ENCODE measurements at regions not wholly inside any gene's neighbourhood (a gene's known extent, or its start where the extent isn't known, plus 50 kb on each side); places are given as distances from the start of the nearest gene placed in this dataset.

DNA sequence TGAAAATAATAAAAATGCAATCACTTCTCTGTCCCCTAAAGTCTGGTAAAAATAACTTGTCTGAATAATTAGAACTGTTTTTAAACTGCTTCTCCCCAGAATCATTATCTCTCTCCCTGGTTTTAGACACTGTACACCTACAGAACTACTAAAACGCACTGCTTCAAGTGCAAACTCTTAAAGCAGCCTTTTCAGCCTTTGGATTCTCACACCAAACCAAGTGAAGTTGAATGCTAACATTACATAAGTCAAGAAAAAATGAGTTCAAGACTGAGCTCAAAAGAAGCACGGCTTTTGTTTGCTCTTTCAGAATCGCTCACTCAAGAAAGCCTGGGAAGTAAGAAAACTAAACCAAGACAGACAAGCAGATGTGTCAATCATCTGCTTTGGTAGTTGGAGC lies 188.8 kb downstream of the LSM5 start:
- TF ChIP-seq, protein P1, sequence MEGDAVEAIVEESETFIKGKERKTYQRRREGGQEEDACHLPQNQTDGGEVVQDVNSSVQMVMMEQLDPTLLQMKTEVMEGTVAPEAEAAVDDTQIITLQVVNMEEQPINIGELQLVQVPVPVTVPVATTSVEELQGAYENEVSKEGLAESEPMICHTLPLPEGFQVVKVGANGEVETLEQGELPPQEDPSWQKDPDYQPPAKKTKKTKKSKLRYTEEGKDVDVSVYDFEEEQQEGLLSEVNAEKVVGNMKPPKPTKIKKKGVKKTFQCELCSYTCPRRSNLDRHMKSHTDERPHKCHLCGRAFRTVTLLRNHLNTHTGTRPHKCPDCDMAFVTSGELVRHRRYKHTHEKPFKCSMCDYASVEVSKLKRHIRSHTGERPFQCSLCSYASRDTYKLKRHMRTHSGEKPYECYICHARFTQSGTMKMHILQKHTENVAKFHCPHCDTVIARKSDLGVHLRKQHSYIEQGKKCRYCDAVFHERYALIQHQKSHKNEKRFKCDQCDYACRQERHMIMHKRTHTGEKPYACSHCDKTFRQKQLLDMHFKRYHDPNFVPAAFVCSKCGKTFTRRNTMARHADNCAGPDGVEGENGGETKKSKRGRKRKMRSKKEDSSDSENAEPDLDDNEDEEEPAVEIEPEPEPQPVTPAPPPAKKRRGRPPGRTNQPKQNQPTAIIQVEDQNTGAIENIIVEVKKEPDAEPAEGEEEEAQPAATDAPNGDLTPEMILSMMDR (IDR thresholded peaks at IDR 0.05): no peak
- Histone ChIP-seq H3K27ac (no peak overlapping the region), H3K4me1 (ENCODE audit: control insufficient read depth in 1 of 2, insufficient read depth in 1 of 2, low read depth in 1 of 2, low read length in 1 of 2) (peaks cover 2 to 11% of the 10 kb centered on the region in 2 experiments), H3K4me3 (ENCODE audit: low read depth in 1 of 2, low read length in 1 of 2) (no peak overlapping the region), H3K9me3 (no peaks in the 10 kb centered on the region), H3K36me3 (no peaks in the 10 kb centered on the region), H3K27me3 (peaks cover 60% of the 10 kb centered on the region)

DNA sequence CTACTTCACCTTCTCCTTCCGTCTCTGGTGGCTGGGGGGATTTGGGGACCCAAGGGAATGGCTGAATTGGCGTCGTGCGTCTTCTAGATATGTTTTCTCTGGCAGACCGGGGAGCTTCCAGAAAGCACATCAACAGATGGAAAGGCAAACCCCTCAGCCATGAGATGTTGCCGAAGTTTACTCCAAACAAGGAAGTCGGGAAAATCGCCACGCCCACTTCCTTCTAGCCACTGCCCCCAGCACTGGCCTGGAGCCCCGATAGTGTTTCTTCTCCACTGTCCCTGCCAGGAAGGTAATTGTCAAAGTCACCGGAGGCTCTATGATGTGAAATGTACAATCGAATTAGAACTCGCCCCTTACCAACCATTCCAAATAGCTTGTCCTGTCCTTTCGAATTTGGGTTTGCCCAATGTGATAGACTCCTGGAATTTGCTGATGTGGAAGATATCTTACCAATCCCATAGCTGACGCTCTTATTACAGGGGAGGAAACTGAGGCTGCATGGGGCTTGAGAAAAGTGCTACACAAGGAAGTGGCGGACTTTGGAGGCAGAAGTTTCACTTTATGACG lies 191.0 kb downstream of the LSM5 start:
- Histone ChIP-seq H3K4me1 (ENCODE audit: control insufficient read depth in 1 of 2, insufficient read depth in 1 of 2, low read depth in 1 of 2, low read length in 1 of 2) (peaks cover 2 to 11% of the 10 kb centered on the region in 2 experiments), H3K9me3 (no peaks in the 10 kb centered on the region), H3K36me3 (no peaks in the 10 kb centered on the region), H3K27me3 (peaks cover 80% of the 10 kb centered on the region), H3K27ac (no peak overlapping the region), H3K4me3 (ENCODE audit: low read depth in 1 of 2, low read length in 1 of 2) (peak overlapping the region in 1 of 2 experiments; percentile 23)
- TF ChIP-seq, protein P1 (IDR thresholded peaks at IDR 0.05): no peak

DNA sequence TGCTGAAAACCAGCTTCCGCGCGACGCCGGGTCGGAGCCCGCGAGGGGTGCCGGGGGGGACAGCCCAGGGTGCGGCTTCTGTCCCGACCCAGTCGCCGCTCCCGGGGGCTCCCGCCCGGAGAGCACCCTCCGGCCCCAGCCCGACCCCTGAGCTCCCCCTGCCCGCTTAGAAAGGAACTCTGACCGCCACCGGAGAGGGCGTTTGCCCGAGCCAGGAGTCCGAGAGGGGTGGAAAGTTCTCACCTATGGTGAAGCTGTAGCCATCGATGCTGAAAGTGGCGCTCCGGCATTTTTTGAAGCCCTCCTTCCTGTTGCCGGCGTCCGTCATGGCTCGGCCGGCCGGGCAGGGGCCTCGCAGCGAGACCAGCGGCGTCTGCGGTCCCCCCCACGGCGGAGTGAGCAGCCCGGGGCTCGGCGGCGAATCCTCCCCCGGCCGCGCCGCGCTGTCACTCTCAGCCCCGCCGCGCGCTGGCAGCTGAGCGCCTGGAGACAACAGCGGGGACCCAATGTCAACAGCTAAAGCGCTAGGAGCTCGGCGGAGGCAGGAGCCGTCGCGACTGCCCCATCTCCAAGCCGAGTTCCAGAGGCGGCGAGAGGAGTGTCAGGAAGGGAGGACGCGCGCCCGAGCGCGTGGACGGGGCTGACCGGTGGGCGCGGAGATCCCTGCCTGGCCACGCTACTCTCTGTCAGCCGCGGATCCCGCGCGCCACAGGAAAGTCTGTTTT lies 191.6 kb downstream of the LSM5 start:
- H3K9me3 ChIP-seq: no peaks in the 10 kb centered on the region
- peaks cover 2 to 11% of the 10 kb centered on the region in 2 experiments for H3K4me1 ChIP-seq (ENCODE audit: control insufficient read depth in 1 of 2, insufficient read depth in 1 of 2, low read depth in 1 of 2, low read length in 1 of 2)
- peaks cover 80% of the 10 kb centered on the region for H3K27me3 ChIP-seq
- H3K4me3 ChIP-seq (ENCODE audit: low read depth in 1 of 2, low read length in 1 of 2): peak overlapping the region in 1 of 2 experiments; percentile 23
- H3K36me3 ChIP-seq: no peaks in the 10 kb centered on the region
- H3K27ac ChIP-seq: no peak overlapping the region
- TF ChIP-seq, protein P1 (IDR thresholded peaks at IDR 0.05): no peak

DNA sequence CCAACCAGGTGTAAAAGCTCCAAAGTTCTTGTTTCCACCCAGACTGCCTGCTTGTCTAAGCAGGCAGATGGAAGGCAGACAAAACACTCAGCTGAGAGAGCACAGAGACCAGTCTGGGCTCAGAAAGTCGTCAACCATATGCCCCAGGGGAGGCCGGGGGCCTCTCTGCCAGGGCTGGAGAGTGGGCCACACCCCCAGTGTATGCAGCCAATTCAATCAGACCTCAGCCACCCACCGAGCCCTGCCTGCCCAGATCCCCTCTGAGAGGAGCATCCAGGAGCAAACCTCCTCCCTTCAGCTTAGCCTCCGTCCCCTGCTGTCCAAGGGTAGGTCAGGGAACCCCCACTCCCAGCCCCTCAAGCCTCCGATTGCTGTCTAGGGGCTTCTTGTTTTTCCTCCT lies 196.3 kb downstream of the LSM5 start:
- no peaks in the 10 kb centered on the region for H3K9me3 ChIP-seq
- peaks cover 44% of the 10 kb centered on the region for H3K27me3 ChIP-seq
- no peak overlapping the region for H3K27ac ChIP-seq
- H3K4me3 ChIP-seq (ENCODE audit: low read depth in 1 of 2, low read length in 1 of 2): no peak overlapping the region
- TF ChIP-seq, protein P1 (IDR thresholded peaks at IDR 0.05): no peak
- H3K4me1 ChIP-seq (ENCODE audit: control insufficient read depth in 1 of 2, insufficient read depth in 1 of 2, low read depth in 1 of 2, low read length in 1 of 2): peaks cover under 1 to 6% of the 10 kb centered on the region in 2 experiments
- H3K36me3 ChIP-seq: no peaks in the 10 kb centered on the region

DNA sequence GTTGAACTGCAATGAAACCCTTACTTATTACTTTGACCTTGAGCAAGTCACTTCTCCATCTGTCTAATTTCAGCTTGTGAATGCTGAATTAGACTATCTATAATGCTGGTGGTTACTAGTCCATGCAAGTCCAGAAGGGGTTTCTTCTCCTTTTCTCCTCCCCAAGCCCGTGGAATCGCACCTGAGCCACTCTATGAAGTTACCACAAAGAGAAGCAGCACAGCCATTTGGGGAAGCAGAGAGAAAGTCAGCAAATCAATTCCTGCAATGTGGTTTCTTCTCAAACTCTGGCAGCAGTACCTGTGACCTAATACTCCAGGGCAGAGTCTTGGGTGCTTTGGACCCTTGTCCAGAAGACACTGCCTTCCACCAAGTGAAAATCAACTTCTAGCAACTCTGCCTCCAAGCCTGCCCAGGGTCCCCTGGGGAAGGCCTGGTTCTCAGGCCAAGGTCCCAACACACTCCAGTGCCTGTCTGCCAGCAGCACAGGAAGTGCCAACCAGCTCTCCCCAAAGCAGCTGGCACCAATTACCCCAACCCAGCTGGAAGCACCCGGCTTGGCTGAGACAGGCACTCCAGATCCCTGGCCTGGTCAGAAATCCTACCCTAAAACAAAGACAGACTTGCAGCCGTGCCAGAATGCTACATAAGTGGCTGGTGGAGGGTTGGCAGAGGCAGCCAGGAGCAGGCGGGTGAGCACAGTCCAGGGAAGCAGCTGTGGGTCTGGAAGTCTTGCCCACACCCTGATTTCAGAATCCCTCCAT lies 200.3 kb downstream of the LSM5 start:
- Histone ChIP-seq H3K27ac (no peak overlapping the region), H3K9me3 (no peaks in the 10 kb centered on the region), H3K4me1 (ENCODE audit: control insufficient read depth in 1 of 2, insufficient read depth in 1 of 2, low read depth in 1 of 2, low read length in 1 of 2) (no peaks in the 10 kb centered on the region), H3K4me3 (ENCODE audit: low read depth in 1 of 2, low read length in 1 of 2) (no peak overlapping the region), H3K27me3 (peaks cover 4% of the 10 kb centered on the region), H3K36me3 (no peaks in the 10 kb centered on the region)
- TF ChIP-seq, protein P1 (IDR thresholded peaks at IDR 0.05): no peak

All from neutrophil (primary cell).